Smooth muscle cell (in vitro differentiated cells): ENCODE measurements at regions not wholly inside any gene's neighbourhood (a gene's known extent, or its start where the extent isn't known, plus 50 kb on each side); places are given as distances from the start of the nearest gene placed in this dataset.
A peak's percentile ranks its signal among the peaks of the same experiment; 100 is the strongest.

Experiments used
- DNase-seq: peaks from one replicate; lab custom pipeline; 2025; ENCODE audit not compliant: unreplicated experiment; lab: John Stamatoyannopoulos, UW
- H2AFZ ChIP-seq: fragments of 200-600 bp; sonication (generic); 2 replicates; pipeline ENCODE4 v1.6.0; 2016; ENCODE audit warnings: antibody characterized with exemption, low read depth, mild to moderate bottlenecking
- H3F3A ChIP-seq: fragments of 200-600 bp; sonication (generic); 2 replicates; pipeline ENCODE4 v1.6.0; 2017; ENCODE audit warnings: antibody characterized with exemption, low read depth
- H3K27ac ChIP-seq: fragments of 200-600 bp; sonication (generic); 2 replicates; pipeline ENCODE4 v1.5.1; 2016; ENCODE audit warnings: low read depth, mild to moderate bottlenecking
- H3K27me3 ChIP-seq: fragments of 200-600 bp; sonication (generic); 2 replicates; pipeline ENCODE4 v1.6.1; 2016; ENCODE audit warnings: low read depth, mild to moderate bottlenecking
- H3K36me3 ChIP-seq: fragments of 200-600 bp; sonication (generic); 2 replicates; pipeline ENCODE4 v1.5.1; 2016; ENCODE audit warnings: low read depth
- H3K4me1 ChIP-seq: fragments of 200-600 bp; sonication (generic); 2 replicates; pipeline ENCODE4 v1.5.1; 2016; ENCODE audit warnings: low read depth
- H3K4me2 ChIP-seq: fragments of 200-600 bp; sonication (generic); 2 replicates; pipeline ENCODE4 v1.6.0; 2016; ENCODE audit warnings: mild to moderate bottlenecking
- H3K4me3 ChIP-seq: fragments of 200-600 bp; sonication (generic); 2 replicates; pipeline ENCODE4 v1.5.1; 2016; ENCODE audit warnings: mild to moderate bottlenecking
- H3K79me2 ChIP-seq: fragments of 200-600 bp; sonication (generic); 2 replicates; pipeline ENCODE4 v1.6.0; 2016; ENCODE audit warnings: low read depth, mild to moderate bottlenecking
- H3K9ac ChIP-seq: fragments of 200-600 bp; sonication (generic); 2 replicates; pipeline ENCODE4 v1.6.0; 2016; ENCODE audit warnings: low read depth
- H3K9me3 ChIP-seq: fragments of 200-600 bp; sonication (generic); replicated peaks from 2 replicates; pipeline ENCODE4 v1.5.1; 2016; ENCODE audit warnings: low read depth
- H4K20me1 ChIP-seq: fragments of 200-600 bp; sonication (generic); 2 replicates; pipeline ENCODE4 v1.6.0; 2016; ENCODE audit warnings: low read depth
- WGBS: methylation state at CpG from one replicate; pipeline ENCODE4 v1.1.7; 2016; ENCODE audit warnings: low lambda C conversion rate; 5-methylcytosine and 5-hydroxymethylcytosine counted together
- TF ChIP-seq, protein P1 (sequence below): fragments of 200-600 bp; sonication (generic); IDR thresholded peaks from 2 replicates; pipeline ENCODE4 v1.5.1; 2017; ENCODE audit warnings: borderline replicate concordance, mild to moderate bottlenecking, antibody characterized with exemption; ENCODE audit not compliant: insufficient read depth, poor library complexity, severe bottlenecking

DNA sequence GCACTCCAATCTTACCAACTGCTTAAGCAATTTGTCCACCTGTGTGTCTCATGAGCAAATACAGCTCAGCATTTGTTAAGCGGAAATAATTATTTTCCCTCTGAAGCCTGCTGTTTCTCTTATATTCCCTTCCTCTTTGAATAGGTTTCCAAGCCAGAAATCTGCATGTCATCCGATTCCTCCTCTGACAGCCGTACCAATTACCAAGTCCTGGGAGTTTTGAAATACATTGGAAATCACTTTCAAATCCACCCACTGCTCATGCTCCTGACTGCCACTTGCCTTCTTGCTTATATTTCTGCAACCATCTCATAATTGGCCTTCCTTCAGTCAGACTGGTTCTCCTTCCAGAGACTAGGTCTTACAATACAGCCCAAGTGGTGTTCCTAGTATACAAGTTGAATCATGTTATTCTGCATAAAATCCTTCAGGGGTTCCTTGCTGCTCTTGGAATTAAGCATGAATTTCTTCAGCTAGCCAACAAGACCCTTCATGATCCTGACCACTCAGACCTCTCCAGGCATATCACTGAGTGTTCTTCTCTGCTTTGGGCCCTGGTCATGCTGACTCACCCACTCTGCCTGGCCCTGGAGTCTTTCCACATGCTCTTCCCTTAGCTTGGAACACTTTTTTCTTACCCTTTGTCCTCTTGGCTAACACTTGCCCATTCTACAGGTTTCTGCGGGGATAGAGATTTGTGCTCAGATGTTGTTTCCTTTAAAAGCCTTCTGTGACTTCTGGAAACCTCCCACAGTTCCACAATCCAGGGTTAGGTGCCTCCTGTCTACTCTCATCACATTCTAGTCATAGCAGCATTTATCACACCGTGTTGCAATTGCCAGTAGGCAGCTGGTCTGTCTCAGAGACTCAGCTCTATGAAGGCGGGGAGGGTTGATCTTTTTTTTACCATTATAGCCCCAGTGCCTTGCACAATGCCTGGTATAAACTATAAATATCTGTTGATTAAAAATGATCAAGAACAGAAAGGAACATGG is 157.6 kb downstream of the ARL6IP6 start:
- no peaks in the 10 kb centered on the region for H3K9me3 ChIP-seq
- no peaks in the 10 kb centered on the region for H3F3A ChIP-seq
- WGBS, result 68% methylated on average over 6 of the region's 6 CpGs
- H3K9ac ChIP-seq, result no peak overlapping the region
- no peaks in the 10 kb centered on the region for H3K79me2 ChIP-seq
- TF ChIP-seq, protein P1, sequence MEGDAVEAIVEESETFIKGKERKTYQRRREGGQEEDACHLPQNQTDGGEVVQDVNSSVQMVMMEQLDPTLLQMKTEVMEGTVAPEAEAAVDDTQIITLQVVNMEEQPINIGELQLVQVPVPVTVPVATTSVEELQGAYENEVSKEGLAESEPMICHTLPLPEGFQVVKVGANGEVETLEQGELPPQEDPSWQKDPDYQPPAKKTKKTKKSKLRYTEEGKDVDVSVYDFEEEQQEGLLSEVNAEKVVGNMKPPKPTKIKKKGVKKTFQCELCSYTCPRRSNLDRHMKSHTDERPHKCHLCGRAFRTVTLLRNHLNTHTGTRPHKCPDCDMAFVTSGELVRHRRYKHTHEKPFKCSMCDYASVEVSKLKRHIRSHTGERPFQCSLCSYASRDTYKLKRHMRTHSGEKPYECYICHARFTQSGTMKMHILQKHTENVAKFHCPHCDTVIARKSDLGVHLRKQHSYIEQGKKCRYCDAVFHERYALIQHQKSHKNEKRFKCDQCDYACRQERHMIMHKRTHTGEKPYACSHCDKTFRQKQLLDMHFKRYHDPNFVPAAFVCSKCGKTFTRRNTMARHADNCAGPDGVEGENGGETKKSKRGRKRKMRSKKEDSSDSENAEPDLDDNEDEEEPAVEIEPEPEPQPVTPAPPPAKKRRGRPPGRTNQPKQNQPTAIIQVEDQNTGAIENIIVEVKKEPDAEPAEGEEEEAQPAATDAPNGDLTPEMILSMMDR, result no peak
- no peaks in the 10 kb centered on the region for H3K27me3 ChIP-seq
- no peak overlapping the region for H2AFZ ChIP-seq
- H3K36me3 ChIP-seq, result no peaks in the 10 kb centered on the region
- no peak for DNase-seq
- no peaks in the 10 kb centered on the region for H4K20me1 ChIP-seq
- no peaks in the 10 kb centered on the region for H3K4me1 ChIP-seq
- no peak overlapping the region for H3K4me3 ChIP-seq
- peak overlapping the region; percentile 38 for H3K4me2 ChIP-seq
- no peak overlapping the region for H3K27ac ChIP-seq

DNA sequence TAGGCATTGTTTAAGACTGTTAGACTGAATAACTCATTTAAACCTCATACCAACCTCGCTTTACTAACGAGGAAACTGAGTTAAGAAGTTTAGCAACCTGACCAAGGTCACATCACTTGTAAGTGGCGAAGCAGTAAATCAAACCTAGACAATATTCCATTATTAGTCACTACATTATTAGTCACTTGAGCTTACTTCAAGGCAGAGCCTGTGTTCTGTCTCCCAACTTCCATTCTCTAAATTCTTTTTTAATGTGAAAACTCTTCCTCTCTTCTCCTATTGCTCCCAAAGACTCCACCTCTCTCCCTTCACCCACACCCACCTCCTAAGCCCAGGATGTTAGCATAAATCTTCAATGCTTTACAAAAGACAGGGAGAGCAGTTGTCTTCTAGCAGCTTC is 156.5 kb downstream of the ARL6IP6 start:
- H3K9me3 ChIP-seq, result no peaks in the 10 kb centered on the region
- WGBS, result 66% methylated on average over 3 of the region's 3 CpGs
- TF ChIP-seq, protein P1, result no peak
- no peaks in the 10 kb centered on the region for H3K36me3 ChIP-seq
- no peak overlapping the region for H3K9ac ChIP-seq
- no peak overlapping the region for H3K27ac ChIP-seq
- no peak overlapping the region for H3K4me2 ChIP-seq
- H3K79me2 ChIP-seq, result no peaks in the 10 kb centered on the region
- H3F3A ChIP-seq, result no peaks in the 10 kb centered on the region
- no peaks in the 10 kb centered on the region for H4K20me1 ChIP-seq
- H2AFZ ChIP-seq, result no peak overlapping the region
- H3K4me3 ChIP-seq, result no peak overlapping the region
- no peak for DNase-seq
- no peaks in the 10 kb centered on the region for H3K27me3 ChIP-seq
- H3K4me1 ChIP-seq, result no peaks in the 10 kb centered on the region

DNA sequence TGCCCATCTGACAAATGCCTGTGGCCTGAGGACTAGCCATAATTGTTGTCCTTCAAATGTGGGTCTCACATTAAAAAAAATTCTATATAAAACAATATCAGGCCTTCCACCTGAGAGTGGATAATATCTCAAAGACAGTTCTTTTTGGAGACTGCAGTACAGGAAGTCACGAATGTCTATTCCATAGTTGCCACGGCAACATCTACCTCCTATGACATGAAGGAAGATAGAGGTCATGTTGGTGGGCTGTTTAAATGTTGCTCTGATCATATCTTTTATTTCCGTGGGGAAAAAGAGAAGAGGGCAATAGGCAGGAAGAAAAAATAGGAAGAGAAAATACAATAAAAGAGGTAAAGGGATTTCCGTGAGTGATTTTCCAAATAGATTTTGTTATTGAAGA is 151.8 kb downstream of the ARL6IP6 start:
- Histone ChIP-seq H3K9ac (no peak overlapping the region), H3F3A (no peaks in the 10 kb centered on the region), H3K4me2 (no peak overlapping the region), H3K79me2 (no peaks in the 10 kb centered on the region), H3K27me3 (no peaks in the 10 kb centered on the region), H3K4me3 (no peak overlapping the region), H3K36me3 (no peaks in the 10 kb centered on the region), H3K27ac (no peak overlapping the region), H2AFZ (no peak overlapping the region), H3K9me3 (no peaks in the 10 kb centered on the region), H3K4me1 (no peaks in the 10 kb centered on the region), H4K20me1 (no peaks in the 10 kb centered on the region)
- WGBS, result 90% methylated on average over 4 of the region's 4 CpGs
- no peak for DNase-seq
- TF ChIP-seq, protein P1, result no peak
